ENCODE measurements at regions not wholly inside any gene's neighbourhood (a gene's known extent, or its start where the extent isn't known, plus 50 kb on each side); places are given as distances from the start of the nearest gene placed in this dataset.

DNA sequence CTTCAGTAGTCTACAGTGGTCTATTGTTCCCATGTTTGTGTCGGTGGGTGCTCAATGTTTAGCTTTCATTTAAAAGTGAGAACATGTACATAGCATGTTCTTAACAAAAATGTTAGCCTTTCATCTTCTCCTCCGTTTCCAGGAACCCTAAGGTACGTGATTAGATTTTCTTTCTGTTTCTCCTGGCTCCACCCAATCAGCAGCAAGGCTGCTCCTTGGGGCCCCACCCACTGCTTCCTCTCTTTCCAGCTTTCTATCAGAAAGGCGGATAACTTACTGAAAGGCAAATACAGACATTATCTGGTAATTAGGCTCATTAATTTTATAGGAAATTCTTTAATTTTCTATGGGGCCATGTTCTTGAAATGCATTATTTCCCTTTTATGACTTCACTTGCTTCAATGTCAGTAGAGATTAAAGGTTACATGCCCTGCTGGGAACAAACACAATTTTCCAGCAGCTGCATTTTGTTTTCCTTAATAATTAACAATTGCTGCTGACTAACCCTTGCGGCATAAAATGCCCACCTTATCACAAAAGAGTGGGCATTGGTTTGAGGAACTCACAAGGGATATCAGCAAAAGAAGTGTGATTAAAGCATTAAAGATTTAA, 324.9 kb upstream of the SNX7 start:
- intact Hi-C loops (cut with DNase I): no loop called here
- Histone ChIP-seq H3K9me3 (ENCODE audit: control insufficient read depth in 2 of 3, insufficient read depth in 1 of 3, low read length in 3 of 3) (no peaks in the 10 kb centered on the region), H3K27ac (ENCODE audit: low read depth in 2 of 2, low read length in 2 of 2) (peak overlapping the region in 1 of 2 donors; percentile 34), H3K36me3 (ENCODE audit: control insufficient read depth in 2 of 3, insufficient read depth in 3 of 3, low read length in 3 of 3) (no peaks in the 10 kb centered on the region), H3K4me1 (ENCODE audit: control insufficient read depth in 2 of 3, insufficient read depth in 2 of 3, low read depth in 1 of 3, low read length in 3 of 3) (no peaks in the 10 kb centered on the region), H3K9ac (ENCODE audit: low read length in 3 of 3) (no peak overlapping the region), H3K4me3 (ENCODE audit: low read length in 3 of 3) (peak overlapping the region in 2 of 3 donors; percentile 63 to 72), H3K27me3 (ENCODE audit: control insufficient read depth, insufficient read depth, low read length) (no peaks in the 10 kb centered on the region)
- peak in 2 of 5 donors; percentile 19 for DNase-seq
- TF ChIP-seq, protein P1, sequence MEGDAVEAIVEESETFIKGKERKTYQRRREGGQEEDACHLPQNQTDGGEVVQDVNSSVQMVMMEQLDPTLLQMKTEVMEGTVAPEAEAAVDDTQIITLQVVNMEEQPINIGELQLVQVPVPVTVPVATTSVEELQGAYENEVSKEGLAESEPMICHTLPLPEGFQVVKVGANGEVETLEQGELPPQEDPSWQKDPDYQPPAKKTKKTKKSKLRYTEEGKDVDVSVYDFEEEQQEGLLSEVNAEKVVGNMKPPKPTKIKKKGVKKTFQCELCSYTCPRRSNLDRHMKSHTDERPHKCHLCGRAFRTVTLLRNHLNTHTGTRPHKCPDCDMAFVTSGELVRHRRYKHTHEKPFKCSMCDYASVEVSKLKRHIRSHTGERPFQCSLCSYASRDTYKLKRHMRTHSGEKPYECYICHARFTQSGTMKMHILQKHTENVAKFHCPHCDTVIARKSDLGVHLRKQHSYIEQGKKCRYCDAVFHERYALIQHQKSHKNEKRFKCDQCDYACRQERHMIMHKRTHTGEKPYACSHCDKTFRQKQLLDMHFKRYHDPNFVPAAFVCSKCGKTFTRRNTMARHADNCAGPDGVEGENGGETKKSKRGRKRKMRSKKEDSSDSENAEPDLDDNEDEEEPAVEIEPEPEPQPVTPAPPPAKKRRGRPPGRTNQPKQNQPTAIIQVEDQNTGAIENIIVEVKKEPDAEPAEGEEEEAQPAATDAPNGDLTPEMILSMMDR (IDR thresholded peaks at IDR 0.05; ENCODE audit: borderline replicate concordance, extremely low read depth, insufficient read depth): no peak
- no peak for FAIRE-seq

DNA sequence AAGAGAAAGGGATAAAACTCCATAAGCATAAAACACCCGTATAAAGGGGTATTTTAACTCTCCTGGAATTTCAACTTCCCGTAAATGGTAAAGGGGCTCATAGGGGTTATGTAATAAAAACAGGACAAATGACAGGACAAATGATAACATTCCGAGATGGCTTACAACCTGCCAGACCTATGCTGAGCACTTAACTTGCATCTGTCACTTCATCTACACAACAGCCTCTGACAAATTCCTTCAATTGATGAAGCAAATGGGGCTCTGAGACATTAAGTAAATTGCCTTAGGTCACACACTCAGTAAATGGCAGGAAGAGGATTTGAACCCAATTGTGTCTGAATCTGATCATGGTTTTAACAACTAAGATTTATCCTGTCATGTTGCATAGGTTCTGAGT, 327.6 kb upstream of the SNX7 start:
- Histone ChIP-seq H3K4me1 (ENCODE audit: control insufficient read depth in 2 of 3, insufficient read depth in 2 of 3, low read depth in 1 of 3, low read length in 3 of 3) (no peaks in the 10 kb centered on the region), H3K27me3 (ENCODE audit: control insufficient read depth, insufficient read depth, low read length) (no peaks in the 10 kb centered on the region), H3K9ac (ENCODE audit: low read length in 3 of 3) (no peak overlapping the region), H3K9me3 (ENCODE audit: control insufficient read depth in 2 of 3, insufficient read depth in 1 of 3, low read length in 3 of 3) (no peaks in the 10 kb centered on the region), H3K27ac (ENCODE audit: low read depth in 2 of 2, low read length in 2 of 2) (no peak overlapping the region), H3K4me3 (ENCODE audit: low read length in 3 of 3) (no peak overlapping the region), H3K36me3 (ENCODE audit: control insufficient read depth in 2 of 3, insufficient read depth in 3 of 3, low read length in 3 of 3) (no peaks in the 10 kb centered on the region)
- intact Hi-C loops (cut with DNase I): no loop called here
- TF ChIP-seq, protein P1 (IDR thresholded peaks at IDR 0.05; ENCODE audit: borderline replicate concordance, extremely low read depth, insufficient read depth): no peak
- no peak for FAIRE-seq
- no peak for DNase-seq

DNA sequence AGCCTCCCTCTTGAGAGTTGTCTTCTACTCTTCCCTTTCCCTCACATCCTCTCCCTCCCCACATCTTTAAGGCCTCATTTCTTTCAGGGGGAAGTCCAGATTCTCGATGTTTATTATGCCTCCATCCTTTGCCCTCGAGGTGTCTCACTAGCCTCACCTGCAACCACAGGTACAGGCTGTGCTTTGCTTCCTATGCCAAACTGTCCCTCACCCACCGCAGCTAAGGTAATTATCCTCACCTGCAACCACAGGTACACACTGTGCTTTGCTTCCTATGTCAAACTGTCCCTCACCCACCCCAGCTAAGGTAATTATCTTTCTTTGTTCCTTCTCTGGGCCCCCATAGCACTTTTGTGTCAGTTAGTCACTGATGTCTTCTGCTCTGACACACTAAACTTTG, 328.1 kb upstream of the SNX7 start:
- TF ChIP-seq, protein P1 (IDR thresholded peaks at IDR 0.05; ENCODE audit: borderline replicate concordance, extremely low read depth, insufficient read depth): no peak
- intact Hi-C loops (cut with DNase I): no loop called here
- H3K9me3 ChIP-seq (ENCODE audit: control insufficient read depth in 2 of 3, insufficient read depth in 1 of 3, low read length in 3 of 3): no peaks in the 10 kb centered on the region
- no peak for DNase-seq
- H3K9ac ChIP-seq (ENCODE audit: low read length in 3 of 3): no peak overlapping the region
- H3K27ac ChIP-seq (ENCODE audit: low read depth in 2 of 2, low read length in 2 of 2): no peak overlapping the region
- FAIRE-seq: no peak
- no peaks in the 10 kb centered on the region for H3K27me3 ChIP-seq (ENCODE audit: control insufficient read depth, insufficient read depth, low read length)
- no peaks in the 10 kb centered on the region for H3K36me3 ChIP-seq (ENCODE audit: control insufficient read depth in 2 of 3, insufficient read depth in 3 of 3, low read length in 3 of 3)
- no peak overlapping the region for H3K4me3 ChIP-seq (ENCODE audit: low read length in 3 of 3)
- no peaks in the 10 kb centered on the region for H3K4me1 ChIP-seq (ENCODE audit: control insufficient read depth in 2 of 3, insufficient read depth in 2 of 3, low read depth in 1 of 3, low read length in 3 of 3)

All from kidney (tissue), 13 donors.